ENCODE measurements at regions not wholly inside any gene's neighbourhood (a gene's known extent, or its start where the extent isn't known, plus 50 kb on each side); places are given as distances from the start of the nearest gene placed in this dataset.
A peak's percentile ranks its signal among the peaks of the same experiment; 100 is the strongest.
"Not testable (repeated sequence)": the region's sequence is repeated elsewhere in the genome, so short reads cannot be mapped to it uniquely, and the experiment has no call there.

GRCh38 chr14:83294941-83295340 lies 1761.3 kb upstream of the SEL1L start:
- TF ChIP-seq, protein P1, sequence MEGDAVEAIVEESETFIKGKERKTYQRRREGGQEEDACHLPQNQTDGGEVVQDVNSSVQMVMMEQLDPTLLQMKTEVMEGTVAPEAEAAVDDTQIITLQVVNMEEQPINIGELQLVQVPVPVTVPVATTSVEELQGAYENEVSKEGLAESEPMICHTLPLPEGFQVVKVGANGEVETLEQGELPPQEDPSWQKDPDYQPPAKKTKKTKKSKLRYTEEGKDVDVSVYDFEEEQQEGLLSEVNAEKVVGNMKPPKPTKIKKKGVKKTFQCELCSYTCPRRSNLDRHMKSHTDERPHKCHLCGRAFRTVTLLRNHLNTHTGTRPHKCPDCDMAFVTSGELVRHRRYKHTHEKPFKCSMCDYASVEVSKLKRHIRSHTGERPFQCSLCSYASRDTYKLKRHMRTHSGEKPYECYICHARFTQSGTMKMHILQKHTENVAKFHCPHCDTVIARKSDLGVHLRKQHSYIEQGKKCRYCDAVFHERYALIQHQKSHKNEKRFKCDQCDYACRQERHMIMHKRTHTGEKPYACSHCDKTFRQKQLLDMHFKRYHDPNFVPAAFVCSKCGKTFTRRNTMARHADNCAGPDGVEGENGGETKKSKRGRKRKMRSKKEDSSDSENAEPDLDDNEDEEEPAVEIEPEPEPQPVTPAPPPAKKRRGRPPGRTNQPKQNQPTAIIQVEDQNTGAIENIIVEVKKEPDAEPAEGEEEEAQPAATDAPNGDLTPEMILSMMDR (IDR thresholded peaks at IDR 0.05; ENCODE audit: borderline replicate concordance, control extremely low read depth, extremely low read depth, insufficient read depth, missing control alignments): no peak
- in situ Hi-C loops (cut with MboI; ENCODE audit: low sequenced_read_pairs, unreplicated experiment): no loop called here
- DNase-seq (ENCODE audit: low spot score): no peak

- in situ Hi-C loops (cut with MboI; ENCODE audit: low sequenced_read_pairs, unreplicated experiment): no loop called here
- no peak for DNase-seq (ENCODE audit: low spot score)
- TF ChIP-seq, protein P1 (IDR thresholded peaks at IDR 0.05; ENCODE audit: borderline replicate concordance, control extremely low read depth, extremely low read depth, insufficient read depth, missing control alignments): no peak
Observed at GRCh38 chr14:83297361-83297760, 1763.7 kb upstream of the SEL1L start.

DNA sequence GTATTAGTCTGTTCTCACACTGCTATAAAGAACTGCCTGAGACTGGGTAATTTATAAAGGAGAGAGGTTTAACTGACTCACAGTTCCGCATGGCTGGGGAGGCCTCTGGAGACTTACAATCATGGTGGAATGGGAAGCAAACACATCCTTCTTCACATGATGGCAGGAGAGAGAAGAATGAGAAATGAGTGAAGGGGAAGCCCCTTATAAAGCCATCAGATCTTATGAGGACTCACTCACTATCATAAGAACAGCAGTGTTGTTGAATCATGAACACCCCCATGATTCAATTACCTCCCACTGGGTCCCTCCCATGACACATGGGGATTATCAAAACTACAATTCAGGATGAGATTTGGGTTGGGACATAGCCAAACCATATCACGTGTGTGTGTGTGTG lies 1764.4 kb upstream of the SEL1L start:
- in situ Hi-C loops (cut with MboI; ENCODE audit: low sequenced_read_pairs, unreplicated experiment); DNase-seq (ENCODE audit: low spot score): not testable (repeated sequence)

- in situ Hi-C loops (cut with MboI; ENCODE audit: low sequenced_read_pairs, unreplicated experiment): no loop called here
- TF ChIP-seq, protein P1 (IDR thresholded peaks at IDR 0.05; ENCODE audit: borderline replicate concordance, control extremely low read depth, extremely low read depth, insufficient read depth, missing control alignments): peak; percentile 39
- DNase-seq (ENCODE audit: low spot score): peak; percentile 1
Observed at GRCh38 chr14:83300476-83301064, 1766.9 kb upstream of the SEL1L start.

DNA sequence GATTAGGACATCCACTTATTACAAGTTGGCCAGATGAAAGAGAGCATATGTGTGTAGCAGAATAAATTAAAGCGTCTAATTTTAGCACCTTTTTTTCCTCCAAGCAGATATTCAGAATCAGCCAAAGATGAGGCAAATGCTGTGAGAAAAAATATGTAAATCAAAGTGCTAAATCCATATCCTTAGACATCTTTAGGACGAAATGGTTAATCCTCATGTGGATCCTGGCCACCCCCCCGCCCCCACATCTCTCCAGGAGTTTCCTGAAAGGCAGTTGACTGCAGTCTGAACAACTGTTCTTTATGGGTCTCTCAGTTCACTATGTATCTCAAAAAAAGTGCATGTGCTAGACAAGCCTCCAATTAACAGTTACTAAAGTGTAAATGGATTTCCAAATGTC lies 1768.1 kb upstream of the SEL1L start:
- in situ Hi-C loops (cut with MboI; ENCODE audit: low sequenced_read_pairs, unreplicated experiment): no loop called here
- no peak for DNase-seq (ENCODE audit: low spot score)
- TF ChIP-seq, protein P1 (IDR thresholded peaks at IDR 0.05; ENCODE audit: borderline replicate concordance, control extremely low read depth, extremely low read depth, insufficient read depth, missing control alignments): no peak

GRCh38 chr14:83309211-83309610 lies 1775.6 kb upstream of the SEL1L start:
- no peak for DNase-seq (ENCODE audit: low spot score)
- TF ChIP-seq, protein P1 (IDR thresholded peaks at IDR 0.05; ENCODE audit: borderline replicate concordance, control extremely low read depth, extremely low read depth, insufficient read depth, missing control alignments): no peak
- in situ Hi-C loops (cut with MboI; ENCODE audit: low sequenced_read_pairs, unreplicated experiment): no loop called here

DNA sequence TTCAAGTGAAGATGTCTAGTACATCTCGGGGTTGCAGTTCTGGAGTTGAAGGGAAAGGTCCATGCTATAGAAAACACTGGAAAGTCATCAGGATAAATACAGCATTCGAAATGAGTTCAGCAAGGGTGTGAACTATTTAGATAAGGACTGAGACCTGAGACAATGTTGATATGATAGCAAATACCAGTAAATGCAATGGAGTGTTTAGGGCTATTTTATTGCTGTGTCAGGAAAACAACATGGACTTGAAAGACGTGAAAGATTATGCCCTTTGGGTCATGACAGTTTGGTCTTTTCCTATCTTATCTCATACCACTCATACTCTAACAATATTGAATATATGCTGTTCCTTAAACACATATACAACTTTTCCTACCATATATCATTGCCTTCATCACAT lies 1776.2 kb upstream of the SEL1L start:
- TF ChIP-seq, protein P1 (IDR thresholded peaks at IDR 0.05; ENCODE audit: borderline replicate concordance, control extremely low read depth, extremely low read depth, insufficient read depth, missing control alignments): no peak
- in situ Hi-C loops (cut with MboI; ENCODE audit: low sequenced_read_pairs, unreplicated experiment): no loop called here
- no peak for DNase-seq (ENCODE audit: low spot score)

Data from GM13976 (cell line).